Panc1 (cell line): ENCODE measurements at regions not wholly inside any gene's neighbourhood (a gene's known extent, or its start where the extent isn't known, plus 50 kb on each side); places are given as distances from the start of the nearest gene placed in this dataset.

Source experiments
- CTCF ChIP-seq: fragments of 450-650 bp; IDR thresholded peaks from 2 replicates; pipeline ENCODE4 v1.5.1; 2017; ENCODE audit warnings: mild to moderate bottlenecking
- POLR2AphosphoS5 ChIP-seq: IDR thresholded peaks from 2 replicates; pipeline ENCODE4 v1.6.1; 2012; ENCODE audit warnings: mild to moderate bottlenecking, low read depth, low read length, moderate library complexity
- REST ChIP-seq, 2 experiments: IDR thresholded peaks; 2 replicates each; pipeline ENCODE4 v1.6.1; 2011 to 2012; ENCODE audit warnings: low read depth in 2 of 2, control low read depth in 1 of 2, low read length in 1 of 2, mild to moderate bottlenecking in 1 of 2, moderate library complexity in 1 of 2; ENCODE audit not compliant: insufficient read depth in 1 of 2
- SIN3A ChIP-seq: IDR thresholded peaks from 2 replicates; pipeline ENCODE4 v1.6.1; 2012; ENCODE audit warnings: low read depth, mild to moderate bottlenecking, low read length, moderate library complexity, borderline replicate concordance; ENCODE audit not compliant: insufficient read depth

GRCh38 chr6:56363796-56364430 lies 116.5 kb upstream of the COL21A1 start:
- TF ChIP-seq CTCF = no peak
- no peak for TF ChIP-seq REST (IDR thresholded peaks at IDR 0.05; ENCODE audit: insufficient read depth in 1 of 2, low read depth in 2 of 2, low read length in 1 of 2)
- TF ChIP-seq SIN3A = no peak
- no peak for TF ChIP-seq POLR2AphosphoS5
